ENCODE measurements at regions not wholly inside any gene's neighbourhood (a gene's known extent, or its start where the extent isn't known, plus 50 kb on each side); places are given as distances from the start of the nearest gene placed in this dataset.
A peak's percentile ranks its signal among the peaks of the same experiment; 100 is the strongest.

DNA sequence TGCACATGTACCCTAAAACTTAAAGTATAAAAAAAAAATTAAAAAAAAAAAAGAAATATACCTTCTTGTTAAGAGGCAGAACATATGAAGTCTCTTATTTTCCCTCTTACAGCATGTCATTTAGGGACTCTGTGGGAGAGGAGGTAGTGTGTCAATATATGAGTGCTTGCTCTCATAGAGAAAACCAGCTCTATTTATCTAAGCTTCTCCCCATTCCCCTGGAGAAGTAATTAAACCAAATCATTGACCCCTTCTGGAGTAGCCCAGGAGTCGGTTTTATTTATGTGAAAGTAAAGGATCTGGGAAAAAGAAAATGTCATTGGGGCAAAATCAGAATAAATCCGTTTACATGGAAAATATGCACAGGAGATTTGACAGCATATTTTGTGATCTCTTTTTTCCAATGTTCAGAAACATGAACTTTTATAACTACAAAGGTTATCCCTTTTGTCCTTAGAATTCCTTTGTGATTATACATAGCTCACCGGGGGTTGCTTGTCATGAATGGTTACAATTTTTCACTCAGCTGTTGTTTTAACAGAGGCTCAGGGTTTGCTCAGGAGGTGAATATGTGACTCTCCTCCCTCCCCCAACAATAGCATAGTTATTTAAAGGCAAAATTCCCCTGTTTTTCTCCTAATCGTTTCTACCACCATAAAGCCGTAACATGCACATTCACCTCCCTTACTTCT, 114.5 kb upstream of the C1orf21 start:
- in situ Hi-C loops (cut with MboI; ENCODE audit: low sequenced_read_pairs): no loop called here
- H2AFZ ChIP-seq (replicated peaks; ENCODE audit: low read length, poor library complexity): no peak overlapping the region

More for the DNA sequence above, 114.5 kb upstream of the C1orf21 start:
- CTCF ChIA-PET: interaction anchor here (1.7 kb wide), 1 partner anchor 8 kb away, joined by 5 read pairs; no protein-coding TSS in a partner anchor
- H3K27ac ChIP-seq (ENCODE audit: insufficient read depth, low read length): no peak overlapping the region
- H4K8ac ChIP-seq (ENCODE audit: low read depth in 2 of 2, low read length in 2 of 2): no peak overlapping the region
- H2BK20ac ChIP-seq (ENCODE audit: low read depth, low read length): no peak overlapping the region
- intact Hi-C loops (cut with micrococcal nuclease): no loop called here
- 0 out of 2 replicates have a peak overlapping the region, but pooled peaks have one; percentile 24 for H3K14ac ChIP-seq (replicated peaks; ENCODE audit: low read depth, low read length)
- H4K91ac ChIP-seq (ENCODE audit: insufficient read depth, low read depth, low read length): no peak overlapping the region
- WGBS, 2 experiments (ENCODE audit: extremely low coverage in 2 of 2, insufficient read length in 1 of 2): no CpG with 5 or more reads among the region's 5 CpGs
- H3K36me3 ChIP-seq (ENCODE audit: control insufficient read depth, insufficient read depth, low read length): no peaks in the 10 kb centered on the region
- H3K27me3 ChIP-seq (ENCODE audit: control insufficient read depth, insufficient read depth, low read length): no peaks in the 10 kb centered on the region
- TF ChIP-seq RAD21 (IDR thresholded peaks at IDR 0.05; ENCODE audit: low read length): no peak
- no peak for TF ChIP-seq POLR2A (IDR thresholded peaks at IDR 0.05; ENCODE audit: low read depth, low read length)
- TF ChIP-seq, protein P1, sequence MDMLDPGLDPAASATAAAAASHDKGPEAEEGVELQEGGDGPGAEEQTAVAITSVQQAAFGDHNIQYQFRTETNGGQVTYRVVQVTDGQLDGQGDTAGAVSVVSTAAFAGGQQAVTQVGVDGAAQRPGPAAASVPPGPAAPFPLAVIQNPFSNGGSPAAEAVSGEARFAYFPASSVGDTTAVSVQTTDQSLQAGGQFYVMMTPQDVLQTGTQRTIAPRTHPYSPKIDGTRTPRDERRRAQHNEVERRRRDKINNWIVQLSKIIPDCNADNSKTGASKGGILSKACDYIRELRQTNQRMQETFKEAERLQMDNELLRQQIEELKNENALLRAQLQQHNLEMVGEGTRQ (IDR thresholded peaks at IDR 0.05; ENCODE audit: low read depth, low read length): no peak
- TF ChIP-seq ELK1 (IDR thresholded peaks at IDR 0.05; ENCODE audit: borderline replicate concordance, low read depth, low read length): no peak
- no peak for TF ChIP-seq CEBPB (IDR thresholded peaks at IDR 0.05; ENCODE audit: low read depth, low read length)
- no peak for TF ChIP-seq RCOR1 (IDR thresholded peaks at IDR 0.05; ENCODE audit: insufficient replicate concordance, low read length)
- no peak for TF ChIP-seq MXI1 (IDR thresholded peaks at IDR 0.05; ENCODE audit: borderline replicate concordance, low read depth, low read length)
- no peak for TF ChIP-seq MAZ (IDR thresholded peaks at IDR 0.05; ENCODE audit: borderline replicate concordance, low read depth, low read length)
- TF ChIP-seq NFE2L2 (IDR thresholded peaks at IDR 0.05; ENCODE audit: low read depth, low read length): no peak
- TF ChIP-seq BHLHE40 (IDR thresholded peaks at IDR 0.05; ENCODE audit: low read depth, low read length): no peak
- no peak for TF ChIP-seq SMC3 (IDR thresholded peaks at IDR 0.05; ENCODE audit: low read depth, low read length)
- no peak overlapping the region for H3K4me3 ChIP-seq (ENCODE audit: insufficient read depth, low read depth, low read length)
- BruUV-seq (replicated peaks): no TSS peak
- no peaks in the 10 kb centered on the region for H3K9me3 ChIP-seq (ENCODE audit: control insufficient read depth, insufficient read depth, low read length)
- no peak overlapping the region for H2BK15ac ChIP-seq (ENCODE audit: low read depth, low read length)
- H3K4me2 ChIP-seq (ENCODE audit: low read depth, low read length): no peak overlapping the region; the same call in 1 of the 2 replicates
- no peaks in the 10 kb centered on the region for H3K79me1 ChIP-seq (ENCODE audit: low read depth in 1 of 2, low read length in 2 of 2)
- no peak overlapping the region for H2BK120ac ChIP-seq (ENCODE audit: low read depth, low read length)
- ATAC-seq (ENCODE audit: low read depth): peak; percentile 40; the same call in 1 of the 2 replicates
- no peak overlapping the region for H3K9ac ChIP-seq (ENCODE audit: low read depth, low read length)
- POLR2A ChIA-PET (ENCODE audit: unreplicated experiment): no interaction called here
- H3K4me1 ChIP-seq (ENCODE audit: control insufficient read depth, insufficient read depth, low read length): peaks cover 5% of the 10 kb centered on the region; the same call in 1 of the 2 replicates
- H2BK5ac ChIP-seq (ENCODE audit: low read depth, low read length, poor library complexity, severe bottlenecking): no peak overlapping the region
- H2AK9ac ChIP-seq (replicated peaks; ENCODE audit: low read depth, low read length, poor library complexity): no peak overlapping the region
- H3K4ac ChIP-seq (ENCODE audit: low read depth, low read length): no peak overlapping the region
- peak; percentile 32 for DNase-seq
- H3K23ac ChIP-seq (ENCODE audit: low read depth, low read length): no peak overlapping the region
- no peak overlapping the region; the same call in 1 of the 2 replicates for H3K56ac ChIP-seq (ENCODE audit: extremely low read depth, insufficient read depth, low read length)
- H4K20me1 ChIP-seq (ENCODE audit: insufficient read depth, low read length): no peaks in the 10 kb centered on the region
- dilution Hi-C loops (cut with HindIII; ENCODE audit: low sequenced_read_pairs, unreplicated experiment): no loop called here
- H2AK5ac ChIP-seq (ENCODE audit: low read depth, low read length): no peak overlapping the region
- H3K18ac ChIP-seq (ENCODE audit: low read depth, low read length): no peak overlapping the region
- H4K5ac ChIP-seq (ENCODE audit: low read depth, low read length): no peak overlapping the region
- no peaks in the 10 kb centered on the region for H3K9me1 ChIP-seq (ENCODE audit: insufficient read depth, low read length)
